ENCODE measurements at regions not wholly inside any gene's neighbourhood (a gene's known extent, or its start where the extent isn't known, plus 50 kb on each side); places are given as distances from the start of the nearest gene placed in this dataset.
"Not testable (repeated sequence)": the region's sequence is repeated elsewhere in the genome, so short reads cannot be mapped to it uniquely, and the experiment has no call there.

- no peak for DNase-seq (ENCODE audit: low read depth, low spot score)
Measured at GRCh38 chr12:47348206-47348605, 268.4 kb upstream of the AMIGO2 start.

GRCh38 chr12:47346251-47347019, 266.7 kb upstream of the AMIGO2 start:
- DNase-seq (ENCODE audit: low read depth, low spot score), result no peak

GRCh38 chr12:47343684-47344567, 264.2 kb upstream of the AMIGO2 start:
- DNase-seq (ENCODE audit: low read depth, low spot score), result no peak

GRCh38 chr12:47340411-47341015, 260.8 kb upstream of the AMIGO2 start:
- no peak for DNase-seq (ENCODE audit: low read depth, low spot score)

- DNase-seq (ENCODE audit: low read depth, low spot score), result no peak
Measured at GRCh38 chr12:47337581-47337980, 257.8 kb upstream of the AMIGO2 start.

GRCh38 chr12:47333271-47333858, 253.6 kb upstream of the AMIGO2 start:
- not testable (repeated sequence) for DNase-seq (ENCODE audit: low read depth, low spot score)

GRCh38 chr12:47328831-47329545, 249.2 kb upstream of the AMIGO2 start:
- no peak for DNase-seq (ENCODE audit: low read depth, low spot score)

GRCh38 chr12:47326190-47326589, 246.4 kb upstream of the AMIGO2 start:
- no peak for DNase-seq (ENCODE audit: low read depth, low spot score)

GRCh38 chr12:47323802-47324201, 244.0 kb upstream of the AMIGO2 start:
- DNase-seq (ENCODE audit: low read depth, low spot score), result no peak

- DNase-seq (ENCODE audit: low read depth, low spot score), result no peak
Measured at GRCh38 chr12:47321436-47321835, 241.7 kb upstream of the AMIGO2 start.

- DNase-seq (ENCODE audit: low read depth, low spot score), result no peak
Measured at GRCh38 chr12:47319746-47320145, 240.0 kb upstream of the AMIGO2 start.

GRCh38 chr12:47318963-47319362, 239.2 kb upstream of the AMIGO2 start:
- no peak for DNase-seq (ENCODE audit: low read depth, low spot score)

GRCh38 chr12:47317175-47317915, 237.6 kb upstream of the AMIGO2 start:
- DNase-seq (ENCODE audit: low read depth, low spot score), result no peak

GRCh38 chr12:47316609-47317049, 236.9 kb upstream of the AMIGO2 start:
- no peak for DNase-seq (ENCODE audit: low read depth, low spot score)

- no peak for DNase-seq (ENCODE audit: low read depth, low spot score)
Measured at GRCh38 chr12:47314996-47315395, 235.2 kb upstream of the AMIGO2 start.

- DNase-seq (ENCODE audit: low read depth, low spot score), result no peak
Measured at GRCh38 chr12:47312808-47313426, 233.2 kb upstream of the AMIGO2 start.

GRCh38 chr12:47312147-47312546, 232.4 kb upstream of the AMIGO2 start:
- DNase-seq (ENCODE audit: low read depth, low spot score), result no peak

- DNase-seq (ENCODE audit: low read depth, low spot score), result no peak
Measured at GRCh38 chr12:47311568-47311967, 231.8 kb upstream of the AMIGO2 start.

- DNase-seq (ENCODE audit: low read depth, low spot score), result no peak
Measured at GRCh38 chr12:47311010-47311409, 231.3 kb upstream of the AMIGO2 start.

- DNase-seq (ENCODE audit: low read depth, low spot score), result no peak
Measured at GRCh38 chr12:47308672-47309071, 228.9 kb upstream of the AMIGO2 start.
